Neural cell (in vitro differentiated cells): ENCODE measurements at regions not wholly inside any gene's neighbourhood (a gene's known extent, or its start where the extent isn't known, plus 50 kb on each side); places are given as distances from the start of the nearest gene placed in this dataset.

Experiments used
- EP300 ChIP-seq: fragments of 450-650 bp; conservative IDR thresholded peaks from 2 replicates; pipeline ENCODE4 v1.6.1; 2014; ENCODE audit warnings: antibody characterized with exemption, mild to moderate bottlenecking, moderate library complexity; ENCODE audit not compliant: poor library complexity, severe bottlenecking
- RAD21 ChIP-seq: fragments of 450-650 bp; conservative IDR thresholded peaks from 2 replicates; pipeline ENCODE4 v1.6.1; 2014; ENCODE audit warnings: antibody characterized with exemption, mild to moderate bottlenecking, moderate library complexity
- TF ChIP-seq, protein P1 (sequence below): fragments of 450-650 bp; IDR thresholded peaks from 2 replicates; pipeline ENCODE4 v1.5.1; 2014; ENCODE audit warnings: antibody characterized with exemption, mild to moderate bottlenecking, moderate library complexity; ENCODE audit not compliant: poor library complexity, severe bottlenecking

- TF ChIP-seq RAD21 (no peak), EP300 (no peak)
- TF ChIP-seq, protein P1, sequence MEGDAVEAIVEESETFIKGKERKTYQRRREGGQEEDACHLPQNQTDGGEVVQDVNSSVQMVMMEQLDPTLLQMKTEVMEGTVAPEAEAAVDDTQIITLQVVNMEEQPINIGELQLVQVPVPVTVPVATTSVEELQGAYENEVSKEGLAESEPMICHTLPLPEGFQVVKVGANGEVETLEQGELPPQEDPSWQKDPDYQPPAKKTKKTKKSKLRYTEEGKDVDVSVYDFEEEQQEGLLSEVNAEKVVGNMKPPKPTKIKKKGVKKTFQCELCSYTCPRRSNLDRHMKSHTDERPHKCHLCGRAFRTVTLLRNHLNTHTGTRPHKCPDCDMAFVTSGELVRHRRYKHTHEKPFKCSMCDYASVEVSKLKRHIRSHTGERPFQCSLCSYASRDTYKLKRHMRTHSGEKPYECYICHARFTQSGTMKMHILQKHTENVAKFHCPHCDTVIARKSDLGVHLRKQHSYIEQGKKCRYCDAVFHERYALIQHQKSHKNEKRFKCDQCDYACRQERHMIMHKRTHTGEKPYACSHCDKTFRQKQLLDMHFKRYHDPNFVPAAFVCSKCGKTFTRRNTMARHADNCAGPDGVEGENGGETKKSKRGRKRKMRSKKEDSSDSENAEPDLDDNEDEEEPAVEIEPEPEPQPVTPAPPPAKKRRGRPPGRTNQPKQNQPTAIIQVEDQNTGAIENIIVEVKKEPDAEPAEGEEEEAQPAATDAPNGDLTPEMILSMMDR = no peak
Measured at GRCh38 chr9:10903969-10904368, 291.2 kb upstream of the PTPRD start.
